ENCODE measurements at regions not wholly inside any gene's neighbourhood (a gene's known extent, or its start where the extent isn't known, plus 50 kb on each side); places are given as distances from the start of the nearest gene placed in this dataset.

GRCh38 chr14:98977451-98977850 is 294.5 kb downstream of the BCL11B start:
- Histone ChIP-seq H3K27ac (no peak overlapping the region), H3K27me3 (replicated peaks; ENCODE audit: insufficient read depth) (no peaks in the 10 kb centered on the region), H3K4me1 (replicated peaks) (no peaks in the 10 kb centered on the region), H3K36me3 (no peaks in the 10 kb centered on the region), H3K9me3 (no peaks in the 10 kb centered on the region), H3K4me3 (no peak overlapping the region)
- no peak for DNase-seq (ENCODE audit: low spot score)
- TF ChIP-seq CTCF (IDR thresholded peaks at IDR 0.05) = no peak
- no peak for TF ChIP-seq POLR2A (IDR thresholded peaks at IDR 0.05)
- intact Hi-C loops (cut with DNase I) = no loop called here

GRCh38 chr14:98982986-98983385 is 289.0 kb downstream of the BCL11B start:
- TF ChIP-seq POLR2A (IDR thresholded peaks at IDR 0.05) (no peak), CTCF (IDR thresholded peaks at IDR 0.05) (no peak), POLR2AphosphoS5 (IDR thresholded peaks at IDR 0.05) (no peak)
- intact Hi-C loops (cut with DNase I) = no loop called here
- Histone ChIP-seq H3K36me3 (no peaks in the 10 kb centered on the region), H3K27me3 (replicated peaks; ENCODE audit: insufficient read depth) (no peaks in the 10 kb centered on the region), H3K4me1 (replicated peaks) (no peaks in the 10 kb centered on the region), H3K27ac (no peak overlapping the region), H3K9me3 (no peaks in the 10 kb centered on the region), H3K4me3 (no peak overlapping the region)
- 82% methylated on average over 8 of the region's 8 CpGs for WGBS
- DNase-seq (ENCODE audit: low spot score) = no peak

GRCh38 chr14:98984027-98984718 is 287.8 kb downstream of the BCL11B start:
- no peaks in the 10 kb centered on the region for H3K4me1 ChIP-seq (replicated peaks)
- no peak for DNase-seq (ENCODE audit: low spot score)
- WGBS = 88% methylated on average over 11 of the region's 11 CpGs

GRCh38 chr14:98984719-98985041 is 287.3 kb downstream of the BCL11B start:
- no peaks in the 10 kb centered on the region for H3K4me1 ChIP-seq (replicated peaks)
- intact Hi-C loops (cut with DNase I) = no loop called here
- no peak for TF ChIP-seq CTCF (IDR thresholded peaks at IDR 0.05)
- TF ChIP-seq POLR2AphosphoS5 (IDR thresholded peaks at IDR 0.05) = no peak
- no peak for TF ChIP-seq POLR2A (IDR thresholded peaks at IDR 0.05)
- H3K36me3 ChIP-seq = no peaks in the 10 kb centered on the region
- no peak overlapping the region for H3K4me3 ChIP-seq
- WGBS = 83% methylated on average over 7 of the region's 7 CpGs
- no peaks in the 10 kb centered on the region for H3K27me3 ChIP-seq (replicated peaks; ENCODE audit: insufficient read depth)
- no peaks in the 10 kb centered on the region for H3K9me3 ChIP-seq
- H3K27ac ChIP-seq = no peak overlapping the region
- no peak for DNase-seq (ENCODE audit: low spot score)

More at GRCh38 chr14:98984027-98984718, 287.8 kb downstream of the BCL11B start:
- no peak for TF ChIP-seq CTCF (IDR thresholded peaks at IDR 0.05)
- TF ChIP-seq POLR2AphosphoS5 (IDR thresholded peaks at IDR 0.05) = no peak
- no peak for TF ChIP-seq POLR2A (IDR thresholded peaks at IDR 0.05)
- Histone ChIP-seq H3K27ac (no peak overlapping the region), H3K4me3 (no peak overlapping the region), H3K27me3 (replicated peaks; ENCODE audit: insufficient read depth) (no peaks in the 10 kb centered on the region), H3K9me3 (no peaks in the 10 kb centered on the region), H3K36me3 (no peaks in the 10 kb centered on the region)
- intact Hi-C loops (cut with DNase I) = no loop called here

- whole genome bisulfite sequencing = 91% methylated on average over 1 of the region's 1 CpG
- TF ChIP-seq CTCF (IDR thresholded peaks at IDR 0.05) (no peak), POLR2AphosphoS5 (IDR thresholded peaks at IDR 0.05) (no peak), POLR2A (IDR thresholded peaks at IDR 0.05) (no peak)
- intact Hi-C loops (cut with DNase I) = no loop called here
- no peaks in the 10 kb centered on the region for H3K27me3 ChIP-seq (replicated peaks; ENCODE audit: insufficient read depth)
- no peak overlapping the region for H3K27ac ChIP-seq
- H3K36me3 ChIP-seq = no peaks in the 10 kb centered on the region
- H3K4me3 ChIP-seq = no peak overlapping the region
- no peaks in the 10 kb centered on the region for H3K9me3 ChIP-seq
- no peak for DNase-seq (ENCODE audit: low spot score)
- H3K4me1 ChIP-seq (replicated peaks) = no peaks in the 10 kb centered on the region
These were observed 278.2 kb downstream of the BCL11B start for GRCh38 chr14:98993818-98994217.

Measured in prostate gland (tissue), 2 donors.